Calu3 (cell line): ENCODE measurements at regions not wholly inside any gene's neighbourhood (a gene's known extent, or its start where the extent isn't known, plus 50 kb on each side); places are given as distances from the start of the nearest gene placed in this dataset.

ENCODE experiments used
- BruUV-seq: library from RNA; stranded (reverse); fragments of 400-500 nt; replicated peaks from 2 replicates; lab custom pipeline; 2021; lab: Mats Ljungman, UMichigan
- CTCF ChIA-PET: fragments of 300-600 bp; sonication (Branson Sonifier 250); formaldehyde crosslinking; loops from one replicate; lab custom pipeline; 2022; ENCODE audit warnings: antibody characterized with exemption; lab: Charles Lee
- DNase-seq: peaks from one replicate; pipeline ENCODE4 v3.0.0; 2022
- H3K27ac Mint-ChIP-seq: one replicate; pipeline ENCODE4 v1.8.0; 2022; ENCODE audit warnings: mixed read lengths; ENCODE audit not compliant: unreplicated experiment
- H3K27me3 Mint-ChIP-seq: one replicate; pipeline ENCODE4 v1.8.0; 2022; ENCODE audit warnings: mixed read lengths; ENCODE audit not compliant: unreplicated experiment
- H3K36me3 Mint-ChIP-seq: one replicate; pipeline ENCODE4 v1.8.0; 2022; ENCODE audit warnings: mild to moderate bottlenecking, moderate library complexity, mixed read lengths; ENCODE audit not compliant: insufficient read depth, unreplicated experiment
- H3K4me1 Mint-ChIP-seq: one replicate; pipeline ENCODE4 v1.8.0; 2022; ENCODE audit warnings: mild to moderate bottlenecking, low read depth, mixed read lengths; ENCODE audit not compliant: unreplicated experiment
- H3K4me3 Mint-ChIP-seq: one replicate; pipeline ENCODE4 v1.8.0; 2022; ENCODE audit warnings: mild to moderate bottlenecking, low read depth, moderate library complexity, mixed read lengths; ENCODE audit not compliant: unreplicated experiment
- H3K9me3 Mint-ChIP-seq: one replicate; pipeline ENCODE4 v1.8.0; 2022; ENCODE audit warnings: low read depth, mixed read lengths; ENCODE audit not compliant: unreplicated experiment
- CTCF ChIP-seq: fragments of 200-600 bp; IDR thresholded peaks from one replicate; pipeline ENCODE4 v1.8.0; 2022; ENCODE audit warnings: antibody characterized with exemption; ENCODE audit not compliant: unreplicated experiment
- intact Hi-C: fragments of 100-400 bp; cut with micrococcal nuclease; formaldehyde crosslinking; loops from one replicate; pipeline ENCODE4 v1.10.0; 2022; ENCODE audit not compliant: unreplicated experiment

- Mint-ChIP-seq H3K4me3 (no peak overlapping the region), H3K4me1 (no peaks in the 10 kb centered on the region), H3K36me3 (no peaks in the 10 kb centered on the region), H3K27me3 (no peaks in the 10 kb centered on the region), H3K9me3 (no peaks in the 10 kb centered on the region), H3K27ac (no peak overlapping the region)
- no peak for TF ChIP-seq CTCF
- CTCF ChIA-PET: no interaction called here
- BruUV-seq: no TSS peak
- no peak for DNase-seq
- intact Hi-C loops: no loop called here
Measured at GRCh38 chr13:47481536-47481935, 519.5 kb downstream of the SUCLA2 start.

- no peaks in the 10 kb centered on the region for H3K4me1 Mint-ChIP-seq
- CTCF ChIA-PET: no interaction called here
- no peak for TF ChIP-seq CTCF
Measured at GRCh38 chr13:47480951-47481350, 520.1 kb downstream of the SUCLA2 start.

GRCh38 chr13:47480121-47480520, 521.0 kb downstream of the SUCLA2 start:
- no peaks in the 10 kb centered on the region for H3K9me3 Mint-ChIP-seq
- CTCF ChIA-PET: no interaction called here
- no peaks in the 10 kb centered on the region for H3K27me3 Mint-ChIP-seq
- no peaks in the 10 kb centered on the region for H3K4me1 Mint-ChIP-seq
- no peaks in the 10 kb centered on the region for H3K36me3 Mint-ChIP-seq
- BruUV-seq: no TSS peak
- no peak overlapping the region for H3K4me3 Mint-ChIP-seq
- intact Hi-C loops: no loop called here
- no peak for DNase-seq
- H3K27ac Mint-ChIP-seq: no peak overlapping the region
- no peak for TF ChIP-seq CTCF

More at GRCh38 chr13:47480951-47481350, 520.1 kb downstream of the SUCLA2 start:
- H3K27ac Mint-ChIP-seq: no peak overlapping the region
- no peaks in the 10 kb centered on the region for H3K27me3 Mint-ChIP-seq
- DNase-seq: no peak
- H3K9me3 Mint-ChIP-seq: no peaks in the 10 kb centered on the region
- no peaks in the 10 kb centered on the region for H3K36me3 Mint-ChIP-seq
- no TSS peak for BruUV-seq
- intact Hi-C loops: no loop called here
- H3K4me3 Mint-ChIP-seq: no peak overlapping the region

- no TSS peak for BruUV-seq
- no peak for DNase-seq
- Mint-ChIP-seq H3K27ac (no peak overlapping the region), H3K36me3 (no peaks in the 10 kb centered on the region), H3K9me3 (no peaks in the 10 kb centered on the region), H3K27me3 (no peaks in the 10 kb centered on the region), H3K4me1 (no peaks in the 10 kb centered on the region), H3K4me3 (no peak overlapping the region)
- TF ChIP-seq CTCF: no peak
- intact Hi-C loops: no loop called here
- CTCF ChIA-PET: no interaction called here
Measured at GRCh38 chr13:47478985-47479384, 522.1 kb downstream of the SUCLA2 start.
